ENCODE measurements at regions not wholly inside any gene's neighbourhood (a gene's known extent, or its start where the extent isn't known, plus 50 kb on each side); places are given as distances from the start of the nearest gene placed in this dataset.

GRCh38 chr3:59663076-59663850 is 613.4 kb upstream of the CFAP20DC start:
- TF ChIP-seq, protein P1, sequence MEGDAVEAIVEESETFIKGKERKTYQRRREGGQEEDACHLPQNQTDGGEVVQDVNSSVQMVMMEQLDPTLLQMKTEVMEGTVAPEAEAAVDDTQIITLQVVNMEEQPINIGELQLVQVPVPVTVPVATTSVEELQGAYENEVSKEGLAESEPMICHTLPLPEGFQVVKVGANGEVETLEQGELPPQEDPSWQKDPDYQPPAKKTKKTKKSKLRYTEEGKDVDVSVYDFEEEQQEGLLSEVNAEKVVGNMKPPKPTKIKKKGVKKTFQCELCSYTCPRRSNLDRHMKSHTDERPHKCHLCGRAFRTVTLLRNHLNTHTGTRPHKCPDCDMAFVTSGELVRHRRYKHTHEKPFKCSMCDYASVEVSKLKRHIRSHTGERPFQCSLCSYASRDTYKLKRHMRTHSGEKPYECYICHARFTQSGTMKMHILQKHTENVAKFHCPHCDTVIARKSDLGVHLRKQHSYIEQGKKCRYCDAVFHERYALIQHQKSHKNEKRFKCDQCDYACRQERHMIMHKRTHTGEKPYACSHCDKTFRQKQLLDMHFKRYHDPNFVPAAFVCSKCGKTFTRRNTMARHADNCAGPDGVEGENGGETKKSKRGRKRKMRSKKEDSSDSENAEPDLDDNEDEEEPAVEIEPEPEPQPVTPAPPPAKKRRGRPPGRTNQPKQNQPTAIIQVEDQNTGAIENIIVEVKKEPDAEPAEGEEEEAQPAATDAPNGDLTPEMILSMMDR (IDR thresholded peaks at IDR 0.05), result no peak
- TF ChIP-seq EP300 (IDR thresholded peaks at IDR 0.05) (no peak), POLR2A (IDR thresholded peaks at IDR 0.05) (no peak)
